C4-2B (cell line): ENCODE measurements at regions not wholly inside any gene's neighbourhood (a gene's known extent, or its start where the extent isn't known, plus 50 kb on each side); places are given as distances from the start of the nearest gene placed in this dataset.

Experiments used
- CTCF ChIP-seq: fragments of 450-650 bp; conservative IDR thresholded peaks from 2 replicates; pipeline ENCODE4 v1.5.1; 2017; ENCODE audit warnings: mild to moderate bottlenecking
- ZFX ChIP-seq: fragments of 450-650 bp; IDR thresholded peaks from 2 replicates; pipeline ENCODE4 v1.6.1; 2017

GRCh38 chr5:116896001-116896400 lies 321.4 kb upstream of the SEMA6A start:
- TF ChIP-seq CTCF (no peak), ZFX (no peak)
